Fibroblast of skin of back (primary cell): ENCODE measurements at regions not wholly inside any gene's neighbourhood (a gene's known extent, or its start where the extent isn't known, plus 50 kb on each side); places are given as distances from the start of the nearest gene placed in this dataset.

Source experiments
- DNase-seq: peaks from one replicate; pipeline ENCODE4 v3.0.0-alpha.2; 2013

GRCh38 chr2:181836583-181836982, 54.9 kb upstream of the ITPRID2 start:
- no peak for DNase-seq

GRCh38 chr2:181837563-181837962, 54.0 kb upstream of the ITPRID2 start:
- DNase-seq = no peak

- no peak for DNase-seq
Measured at GRCh38 chr2:181839811-181840210, 51.7 kb upstream of the ITPRID2 start.

- no peak for DNase-seq
Measured at GRCh38 chr2:181841079-181841478, 50.5 kb upstream of the ITPRID2 start.
